Activated CD8-positive, alpha-beta memory T cell treated with anti-CD3 and anti-CD28 coated beads, Interleukin-2, amount 50 U/mL, for 4 hours (primary cell): ENCODE measurements at regions not wholly inside any gene's neighbourhood (a gene's known extent, or its start where the extent isn't known, plus 50 kb on each side); places are given as distances from the start of the nearest gene placed in this dataset.

Source experiments
- DNase-seq: peaks from one replicate; pipeline ENCODE4 v3.0.0-alpha.2; 2020

DNA sequence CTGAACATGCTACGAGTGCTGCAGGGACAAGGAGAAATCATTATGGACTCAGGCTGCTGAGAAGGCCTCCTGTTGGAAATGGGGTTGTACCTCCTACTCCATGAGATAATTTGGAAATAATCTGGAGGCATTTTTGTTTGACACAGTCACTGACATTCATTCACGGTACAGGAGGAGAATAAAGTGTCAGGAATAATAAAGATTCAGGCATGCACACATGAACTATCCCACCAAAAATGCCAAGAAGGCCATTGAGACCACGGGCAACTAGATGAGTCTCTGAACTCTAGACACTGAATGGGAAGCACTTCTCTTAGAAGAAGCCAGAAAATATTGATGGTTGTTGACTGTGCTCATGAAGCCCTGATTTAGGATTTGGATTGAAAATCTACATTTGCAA lies 220.9 kb upstream of the HABP2 start:
- DNase-seq, result no peak

DNA sequence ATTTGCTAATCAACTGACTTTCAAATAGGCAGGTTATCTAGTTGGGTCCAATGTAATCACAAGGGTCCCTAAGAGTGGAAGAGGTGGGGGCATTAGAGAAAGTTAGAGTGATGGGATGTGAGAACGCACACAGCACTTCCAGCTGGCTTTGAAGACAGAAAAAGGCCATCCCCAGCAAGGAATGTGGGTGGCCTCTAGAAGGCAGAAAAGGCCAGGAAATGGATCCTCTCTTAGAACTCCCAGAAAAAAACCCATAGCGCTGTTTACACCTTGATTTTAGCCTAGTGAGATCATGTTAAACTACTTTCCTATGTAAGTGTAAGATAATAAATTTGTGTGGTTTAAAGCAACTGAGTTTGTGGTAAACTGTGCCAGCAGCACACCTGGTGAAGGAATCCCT lies 219.5 kb upstream of the HABP2 start:
- no peak for DNase-seq

DNA sequence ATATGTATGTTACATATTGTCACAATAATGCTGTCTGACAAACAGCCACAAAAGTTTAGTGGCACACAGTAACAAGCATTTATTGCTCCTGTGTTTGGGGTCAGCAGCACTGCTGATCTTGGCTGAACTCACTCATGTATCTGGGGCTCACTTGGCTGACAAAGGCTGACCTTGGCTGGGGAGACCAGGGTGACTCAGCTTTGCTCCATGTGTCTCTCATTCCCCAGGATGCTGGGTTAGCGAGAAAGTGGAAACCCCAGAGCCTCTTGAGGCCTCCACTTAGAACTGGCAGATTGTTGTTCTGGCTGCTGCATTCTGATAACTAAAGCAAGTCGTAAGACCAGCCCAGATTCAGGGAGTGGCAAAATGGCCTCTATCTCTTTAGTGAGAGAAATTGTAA lies 217.3 kb upstream of the HABP2 start:
- no peak for DNase-seq

DNA sequence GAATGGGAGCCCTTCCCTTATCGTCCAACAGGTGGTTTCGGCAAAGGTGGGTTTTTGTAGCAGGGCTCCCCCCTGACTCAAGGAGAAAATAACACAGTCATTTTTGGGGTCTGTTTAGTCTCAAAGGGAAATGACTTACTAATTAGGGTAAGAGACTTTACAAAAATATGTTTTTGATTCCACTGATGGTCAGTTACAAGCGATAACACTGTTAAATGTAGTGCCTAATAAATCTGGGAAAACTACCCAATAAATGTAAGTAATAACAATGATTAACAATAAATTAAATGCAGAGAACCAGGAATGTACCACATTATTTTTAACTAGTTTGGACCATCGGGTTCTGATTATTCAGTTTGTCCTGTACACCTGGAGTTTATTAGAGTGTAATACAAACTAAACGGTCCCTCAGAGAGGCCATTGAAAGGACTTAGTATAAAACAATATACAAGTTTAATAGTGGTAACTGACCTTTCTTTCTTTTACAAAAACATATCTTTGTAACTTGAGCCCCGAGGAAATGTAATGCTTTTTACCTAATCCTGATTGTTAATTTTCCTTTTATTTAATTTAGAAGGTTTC lies 216.2 kb upstream of the HABP2 start:
- no peak for DNase-seq

DNA sequence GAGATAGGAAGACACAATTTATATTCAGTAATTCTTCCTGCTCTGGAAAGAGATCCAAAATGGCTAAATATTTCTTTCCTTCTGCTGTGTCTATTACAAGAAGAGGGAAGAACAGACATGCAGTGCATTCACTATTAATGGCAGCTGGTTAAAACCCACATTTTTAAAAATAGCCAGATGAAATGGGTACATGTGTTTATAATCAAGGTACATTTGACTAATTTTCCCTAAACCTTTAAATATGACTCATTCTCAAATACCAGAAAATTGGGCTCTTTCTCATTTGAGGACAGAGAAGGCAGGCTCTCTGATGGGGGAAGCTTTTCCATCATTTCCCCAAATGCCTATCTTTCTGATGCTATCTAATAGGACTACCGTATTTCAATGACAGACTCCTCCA lies 215.7 kb upstream of the HABP2 start:
- no peak for DNase-seq

DNA sequence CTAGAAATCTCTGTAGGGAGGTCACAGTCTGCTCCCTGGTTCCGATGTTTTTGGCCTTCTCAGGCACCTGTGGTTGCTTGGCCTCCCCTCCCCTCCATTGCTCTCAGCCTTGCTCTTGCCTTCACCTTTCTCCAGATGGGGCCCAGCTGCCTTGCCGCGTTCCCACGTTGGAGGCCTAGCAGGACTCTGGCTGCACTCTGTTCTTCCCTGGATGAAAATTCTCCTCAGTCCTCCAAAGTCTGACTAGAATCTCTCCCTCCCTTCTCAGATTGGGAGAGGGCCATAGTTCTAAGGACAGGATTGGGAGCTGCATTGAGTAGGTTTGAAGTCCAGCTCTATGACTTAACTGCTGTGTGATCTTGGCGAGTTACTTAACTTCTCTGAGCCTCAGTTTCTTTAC lies 213.7 kb upstream of the HABP2 start:
- DNase-seq, result no peak

DNA sequence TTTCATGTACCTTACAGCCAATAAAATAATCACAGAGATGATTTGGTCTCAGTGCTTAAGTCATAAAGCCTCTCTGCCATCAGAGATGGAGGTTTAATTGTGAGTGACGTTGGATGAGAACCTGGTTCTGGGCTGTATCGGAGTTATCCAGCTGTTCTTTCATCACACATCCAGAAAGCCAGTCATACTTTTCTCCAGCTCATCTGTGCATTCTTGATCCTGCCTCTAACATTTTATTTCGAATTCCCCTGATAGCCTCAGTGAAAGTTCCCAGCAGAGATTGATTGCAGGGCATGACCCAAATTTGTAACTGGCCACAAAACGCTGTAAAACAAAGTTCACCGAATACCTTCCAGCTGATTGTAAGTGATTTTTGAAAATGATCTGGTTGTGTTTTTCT lies 212.6 kb upstream of the HABP2 start:
- no peak for DNase-seq

DNA sequence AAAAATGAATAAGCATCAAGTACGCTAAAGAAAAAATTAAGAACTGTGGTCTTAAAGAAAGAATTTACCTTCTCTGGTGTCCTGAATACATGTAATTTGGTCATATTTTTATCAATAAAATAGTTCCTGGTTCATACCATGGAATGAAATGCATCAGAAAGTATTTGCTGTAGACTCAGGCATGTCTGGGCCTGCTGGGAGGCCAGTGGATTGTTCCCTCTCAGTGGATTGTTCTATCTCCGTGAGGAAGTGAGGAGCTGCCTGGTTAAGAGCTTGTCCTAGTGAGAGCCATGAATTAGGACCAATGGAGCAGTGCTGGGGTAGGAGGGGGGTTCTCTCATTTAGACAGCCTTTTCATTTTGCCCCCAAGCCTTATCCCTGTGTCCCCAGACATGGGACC lies 211.7 kb upstream of the HABP2 start:
- no peak for DNase-seq

DNA sequence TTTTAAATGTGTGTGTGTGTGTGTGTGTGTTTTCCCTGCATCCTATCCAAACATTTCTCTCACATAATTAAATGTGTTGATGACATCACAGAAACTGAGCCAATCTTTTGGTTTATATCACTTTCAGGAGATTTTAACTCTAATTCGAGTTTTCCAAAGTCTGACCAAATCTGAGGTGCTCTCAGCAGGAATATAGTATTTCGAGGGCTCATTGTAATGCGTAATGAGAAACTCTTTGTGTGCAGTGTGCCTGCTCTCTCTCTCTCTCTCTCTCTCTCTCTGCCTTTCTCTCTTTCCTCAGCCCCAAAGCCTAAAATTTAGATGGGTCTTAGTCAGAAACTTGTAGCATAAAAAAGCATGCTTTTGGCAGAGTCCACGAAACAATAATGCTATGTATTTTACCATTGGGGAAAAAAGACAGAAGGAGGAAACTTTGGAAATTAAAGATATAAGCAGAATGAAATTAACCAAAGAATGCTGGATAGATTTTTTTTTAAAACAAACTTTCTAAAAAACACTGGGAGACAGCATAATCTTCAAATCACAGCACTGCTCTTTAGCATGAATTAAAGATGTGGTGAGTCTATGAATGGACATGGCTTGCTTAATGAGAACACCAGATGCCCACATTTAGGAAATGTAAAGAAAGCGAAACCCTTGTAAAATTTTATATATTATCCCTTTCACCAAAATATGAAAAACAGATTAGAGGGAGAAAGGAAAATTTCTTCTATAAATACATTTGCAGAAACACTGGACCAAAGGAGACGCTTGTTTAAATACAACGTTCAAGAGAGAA lies 206.8 kb upstream of the HABP2 start:
- DNase-seq, result no peak

DNA sequence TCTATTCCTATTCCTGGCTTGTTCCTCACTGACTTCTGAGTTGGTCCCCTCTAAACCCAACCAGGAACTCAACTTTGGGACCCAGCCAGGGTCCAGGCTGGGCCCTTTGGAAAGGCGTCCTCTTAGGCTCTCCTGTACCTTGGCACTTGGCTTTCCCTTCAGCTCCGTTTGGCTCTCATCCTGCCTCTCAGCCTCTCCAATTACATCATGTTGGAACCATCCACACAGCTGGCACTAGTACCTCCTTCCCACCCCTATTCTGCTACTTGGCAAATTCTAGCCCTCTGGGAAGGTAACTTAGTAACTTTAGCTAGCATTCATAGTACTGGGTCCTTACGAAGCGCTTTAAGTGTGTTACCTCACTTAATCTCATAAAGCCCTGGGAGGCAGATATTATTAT lies 205.3 kb upstream of the HABP2 start:
- no peak for DNase-seq

DNA sequence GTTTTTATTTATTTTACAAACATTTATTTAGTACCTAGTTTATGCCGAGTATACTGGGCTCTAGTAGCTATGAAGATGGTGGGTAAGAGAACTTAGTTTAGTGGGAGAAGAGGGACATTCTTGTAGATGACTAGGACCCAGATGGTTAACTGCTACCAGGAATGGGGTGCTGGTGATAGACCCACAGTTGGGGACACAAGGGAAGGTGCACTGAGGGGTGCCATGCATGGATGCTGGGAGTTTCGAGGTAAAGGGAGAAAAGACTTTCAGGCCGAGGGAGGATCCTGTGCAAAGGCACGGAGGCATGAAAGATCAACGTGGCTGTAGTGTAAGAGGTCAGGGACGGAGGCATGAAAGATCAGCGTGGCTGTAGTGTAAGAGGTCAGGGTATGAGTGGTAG lies 204.2 kb upstream of the HABP2 start:
- DNase-seq, result no peak

DNA sequence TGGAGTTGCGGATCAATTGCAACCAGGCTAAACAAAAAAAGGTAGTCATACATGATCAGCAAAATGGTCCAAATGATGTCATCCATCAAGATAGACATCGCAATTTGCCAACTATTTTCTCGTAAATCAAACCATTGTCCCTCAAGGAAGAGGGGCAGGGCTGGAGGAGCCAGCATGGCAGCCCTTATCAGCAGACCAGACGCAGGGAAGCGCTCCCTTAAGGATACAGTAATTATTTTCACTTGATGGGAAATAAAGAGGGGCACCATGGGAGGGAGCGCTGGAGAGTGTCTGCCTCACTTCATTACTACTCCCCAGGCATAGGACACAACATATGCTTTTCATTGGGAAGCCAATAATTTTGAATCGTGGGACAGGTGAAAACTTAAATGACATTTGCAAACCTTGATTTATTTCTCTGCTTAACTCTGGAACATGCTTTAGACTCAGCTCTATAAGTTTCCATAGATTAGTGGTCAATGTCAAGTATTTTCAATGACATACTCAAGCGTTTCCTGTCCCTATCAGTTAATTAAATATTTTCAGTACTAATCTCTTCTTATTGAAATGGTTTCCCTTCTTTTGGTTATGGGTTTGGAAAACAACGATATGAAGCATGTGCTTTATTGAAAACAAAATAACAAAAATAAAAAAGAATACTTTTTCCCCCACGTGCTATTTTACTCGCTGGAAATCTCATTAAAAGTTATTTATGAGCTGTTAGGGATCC lies 202.4 kb upstream of the HABP2 start:
- DNase-seq, result no peak

DNA sequence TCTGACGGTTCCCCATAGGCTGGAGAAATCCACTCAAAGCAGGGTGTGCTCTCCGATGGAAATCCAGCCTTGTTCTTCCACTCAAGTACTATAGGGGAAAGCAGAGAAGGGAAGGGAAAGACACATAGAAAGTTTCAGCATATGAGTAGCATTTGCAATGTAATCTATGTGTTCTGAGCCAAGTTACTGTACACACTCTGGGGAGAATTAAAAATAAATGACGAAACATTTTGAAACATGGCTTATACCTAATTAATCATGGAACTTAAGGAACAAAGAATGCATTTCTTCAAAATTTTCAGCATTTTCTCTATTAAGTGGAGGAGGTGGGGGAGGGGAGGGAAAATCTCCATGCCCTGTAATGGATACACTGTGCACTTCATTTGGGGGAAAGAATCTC lies 198.1 kb upstream of the HABP2 start:
- no peak for DNase-seq

DNA sequence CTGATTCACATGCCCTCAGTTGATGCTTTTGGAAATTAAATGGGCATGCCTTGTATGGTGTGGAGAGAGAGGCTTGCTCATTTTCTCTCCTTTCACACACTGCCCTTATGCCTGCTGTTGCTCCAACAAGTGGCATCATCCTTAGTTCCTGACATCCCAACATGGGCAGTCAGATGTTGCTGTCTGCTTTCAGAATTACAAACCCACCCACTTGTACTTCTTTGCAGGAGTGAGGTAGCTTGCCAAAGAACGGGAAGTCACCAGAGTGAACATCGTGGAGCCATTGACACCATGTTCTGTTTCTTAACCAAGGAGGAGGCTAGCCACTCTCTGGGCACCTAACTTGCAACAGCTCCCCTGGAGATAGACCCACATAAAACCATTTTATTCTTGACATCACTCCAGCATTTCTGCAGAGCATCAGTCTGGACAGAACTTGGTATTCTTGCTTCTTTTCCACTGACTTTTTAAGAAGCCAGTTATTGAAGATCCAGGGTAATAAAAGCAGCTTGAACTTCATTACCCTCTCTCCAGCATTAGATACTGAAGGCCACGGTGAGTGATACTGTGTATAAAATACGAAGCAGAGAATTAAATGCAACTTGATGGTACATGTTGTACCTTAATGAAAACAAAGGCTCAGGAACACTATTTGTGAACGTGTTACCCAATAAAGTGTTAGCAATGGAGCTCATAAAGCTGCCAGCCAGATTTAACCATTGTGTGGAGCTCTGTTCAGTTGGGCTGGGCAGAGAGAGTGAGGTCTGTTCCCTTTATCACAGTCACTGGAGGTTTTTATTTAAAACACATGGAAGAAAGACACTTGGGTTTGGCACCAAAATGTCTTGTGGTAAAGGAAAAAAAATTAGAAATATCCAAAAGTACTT lies 195.8 kb upstream of the HABP2 start:
- DNase-seq, result no peak

DNA sequence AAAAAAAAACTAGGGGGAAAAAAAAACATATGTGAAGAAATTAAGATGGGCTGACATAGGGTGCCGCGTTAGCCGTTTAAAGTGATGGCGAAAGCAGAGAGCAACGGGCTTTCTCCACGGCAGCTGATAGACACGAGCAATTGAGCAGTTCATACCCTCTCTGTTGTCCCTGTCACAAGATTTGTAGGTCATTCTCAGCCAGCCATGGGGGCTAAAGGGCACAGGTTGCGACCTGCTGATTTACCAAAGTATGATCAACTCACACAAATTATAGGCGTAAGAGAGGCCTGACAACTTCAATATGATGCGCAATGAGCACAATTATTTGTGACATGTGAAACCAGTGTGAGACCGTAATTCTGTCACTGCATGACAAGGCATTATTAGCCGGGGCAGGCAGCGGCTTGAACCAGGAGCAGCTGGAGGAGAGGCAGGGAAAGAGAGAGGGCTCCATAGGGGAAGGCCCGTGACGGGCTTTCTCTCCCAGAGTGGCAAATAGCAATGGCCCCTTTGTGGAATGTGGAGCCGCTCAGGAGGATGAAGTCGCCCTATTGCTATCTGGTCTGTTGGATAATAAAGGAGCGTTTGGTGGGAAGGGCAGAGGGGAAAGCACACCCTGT lies 195.1 kb upstream of the HABP2 start:
- no peak for DNase-seq

DNA sequence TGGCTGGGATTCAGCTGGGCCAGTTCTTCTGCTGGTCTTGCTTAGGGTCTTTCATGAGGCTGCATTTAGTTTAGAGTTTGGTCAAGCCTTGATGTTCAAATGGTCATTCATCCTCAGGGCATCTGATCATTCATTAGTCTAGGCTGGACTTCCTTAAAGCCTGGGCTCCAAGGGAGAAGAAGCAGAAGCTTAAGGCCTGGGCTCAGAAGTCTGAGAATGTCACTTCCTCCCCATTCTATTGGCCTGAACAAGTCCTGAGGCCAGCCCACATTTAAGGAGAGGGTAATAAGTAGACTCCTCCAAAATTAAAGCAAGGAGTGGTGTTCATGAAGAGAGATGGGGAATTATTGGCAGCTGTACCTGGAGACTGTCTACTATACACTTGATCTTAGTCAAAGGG lies 193.2 kb upstream of the HABP2 start:
- DNase-seq, result no peak

DNA sequence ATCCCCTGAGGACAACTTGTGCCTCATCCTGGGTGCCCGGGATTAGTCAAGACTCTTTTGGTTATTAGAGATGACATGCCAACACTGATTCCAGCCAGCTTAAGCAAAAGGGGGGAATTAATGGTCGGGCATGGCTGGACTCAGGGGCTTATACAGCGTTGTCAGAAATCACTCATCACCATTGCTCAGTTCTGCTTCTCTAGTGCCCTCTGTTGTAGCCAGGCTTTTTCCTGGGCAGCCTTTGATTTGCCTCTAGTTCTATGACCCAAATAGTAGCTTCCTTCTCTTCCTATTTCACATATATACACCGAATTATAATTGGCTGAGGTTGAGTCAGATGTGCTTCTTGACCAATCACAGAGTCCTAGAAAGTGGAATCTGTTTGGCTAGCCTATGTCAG lies 192.0 kb upstream of the HABP2 start:
- no peak for DNase-seq

DNA sequence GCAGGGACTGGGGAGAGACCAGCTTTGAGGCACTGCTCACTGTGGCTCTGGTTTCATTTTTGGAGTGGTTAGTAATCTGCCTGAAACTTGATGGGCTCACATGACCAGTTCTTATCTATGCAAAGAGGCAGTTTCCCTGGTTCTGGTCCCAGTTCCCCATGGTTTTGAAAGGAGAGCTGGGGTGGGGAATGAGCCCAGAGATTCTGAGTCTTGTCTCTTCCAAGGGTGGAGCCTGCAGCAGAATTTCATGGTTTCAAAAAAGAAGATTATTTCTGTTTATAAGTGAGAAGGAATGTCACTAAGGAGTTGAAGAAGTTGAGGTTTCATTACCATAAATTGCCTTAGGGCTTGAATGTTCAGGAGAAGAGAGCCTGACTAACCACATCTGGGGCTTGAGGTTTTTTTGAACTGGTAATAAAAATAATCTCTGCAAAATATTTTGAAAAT lies 190.2 kb upstream of the HABP2 start:
- no peak for DNase-seq

DNA sequence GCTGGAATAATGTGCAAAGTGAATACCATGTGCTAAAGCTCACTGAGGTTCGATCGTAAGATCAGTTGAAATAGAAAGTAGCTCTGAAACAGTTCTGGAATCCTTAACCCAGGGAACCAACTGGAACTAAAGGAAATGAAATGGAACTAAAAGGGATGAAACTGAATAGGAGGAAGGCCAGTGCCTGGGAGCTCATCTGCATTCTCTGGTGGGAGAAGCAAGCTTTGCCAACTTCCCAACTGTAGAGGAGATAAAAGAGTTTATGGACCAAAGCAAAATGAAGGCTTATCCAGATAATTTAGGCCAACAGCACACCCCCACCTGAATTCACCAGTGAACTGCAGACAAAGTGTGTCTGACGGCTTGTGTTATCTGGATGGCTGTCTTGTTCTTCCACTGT lies 188.6 kb upstream of the HABP2 start:
- DNase-seq, result no peak

DNA sequence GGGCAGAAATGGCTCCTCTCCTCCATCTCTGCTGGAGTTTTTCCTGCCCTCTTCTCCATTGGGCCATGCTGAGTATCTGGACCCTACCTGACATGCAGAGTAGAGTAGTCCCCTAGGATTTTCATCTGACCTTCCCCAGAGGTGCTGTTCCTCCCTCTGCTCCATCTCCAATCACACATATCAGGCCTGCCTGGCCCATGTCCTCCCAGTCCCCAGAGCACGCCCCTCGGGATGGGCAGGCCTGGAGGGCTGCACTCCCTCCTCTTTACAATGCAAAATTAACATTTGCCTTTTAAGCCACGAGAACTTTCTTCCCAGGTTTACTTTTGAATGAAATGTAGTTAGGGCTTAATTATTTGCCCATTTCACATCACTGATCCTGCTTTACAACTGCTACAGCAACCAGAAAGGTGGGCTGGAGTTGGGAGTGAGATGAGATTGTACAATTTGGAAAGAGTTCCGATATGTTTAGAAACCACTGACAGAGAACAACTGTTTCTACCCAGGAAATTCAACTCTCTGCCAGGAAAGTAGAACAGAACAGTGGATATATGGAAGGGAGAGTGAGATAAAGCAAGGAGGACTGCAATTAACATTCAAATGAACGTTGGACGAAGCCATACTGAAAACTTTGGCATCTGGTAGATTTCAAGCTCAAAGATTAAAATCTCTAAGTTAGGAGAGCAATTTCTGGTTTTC lies 184.0 kb upstream of the HABP2 start:
- no peak for DNase-seq

DNA sequence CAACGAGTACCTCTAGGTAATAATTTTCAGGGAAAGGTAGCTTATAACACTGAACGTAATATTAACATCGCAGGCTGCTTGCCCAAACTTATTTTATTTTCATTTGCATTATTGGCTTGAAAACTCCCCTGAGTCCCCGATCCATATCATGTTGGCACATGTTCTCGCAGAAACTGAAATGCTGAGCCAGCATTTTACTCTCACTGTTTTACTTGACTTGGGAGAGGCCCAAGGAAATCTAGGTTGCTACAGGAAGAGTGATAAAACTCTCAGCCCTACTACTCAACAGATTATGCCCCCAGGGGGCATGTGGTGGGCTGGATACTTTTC lies 183.5 kb upstream of the HABP2 start:
- no peak for DNase-seq

DNA sequence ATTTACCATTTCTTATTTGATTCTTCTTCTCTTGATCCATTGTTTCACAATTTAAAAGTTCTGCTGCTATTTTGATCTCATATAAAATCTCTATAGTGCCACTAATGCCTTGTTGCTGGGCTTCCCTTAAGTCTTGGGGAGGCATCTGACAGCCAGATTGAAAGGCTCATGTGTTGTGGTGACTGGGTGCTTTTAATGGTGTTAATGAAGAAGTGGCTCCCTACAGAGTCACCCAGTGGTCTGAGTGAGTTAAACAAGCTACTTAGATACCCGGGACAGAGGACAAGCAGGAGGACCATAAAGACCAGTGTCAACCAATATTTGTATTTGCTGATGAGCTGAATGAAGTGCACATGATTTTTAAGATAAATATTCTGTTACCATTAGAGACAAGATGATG lies 176.4 kb upstream of the HABP2 start:
- no peak for DNase-seq
